Epidermal melanocyte (primary cell): ENCODE measurements at regions not wholly inside any gene's neighbourhood (a gene's known extent, or its start where the extent isn't known, plus 50 kb on each side); places are given as distances from the start of the nearest gene placed in this dataset.

ENCODE experiments used
- DNase-seq: peaks from one replicate; pipeline ENCODE4 v3.0.0; 2011; ENCODE audit warnings: low spot score; ENCODE audit not compliant: insufficient read length

- DNase-seq: no peak
Observed at GRCh38 chr11:116563028-116563711, 209.6 kb downstream of the BUD13 start.

GRCh38 chr11:116560589-116560988, 212.2 kb downstream of the BUD13 start:
- DNase-seq: no peak

GRCh38 chr11:116558504-116559211, 214.1 kb downstream of the BUD13 start:
- no peak for DNase-seq

GRCh38 chr11:116557282-116557681, 215.5 kb downstream of the BUD13 start:
- DNase-seq: no peak

GRCh38 chr11:116556483-116556882, 216.3 kb downstream of the BUD13 start:
- DNase-seq: no peak

- no peak for DNase-seq
Observed at GRCh38 chr11:116553482-116553881, 219.3 kb downstream of the BUD13 start.

GRCh38 chr11:116551576-116551975, 221.2 kb downstream of the BUD13 start:
- no peak for DNase-seq

- no peak for DNase-seq
Observed at GRCh38 chr11:116548256-116548655, 224.5 kb downstream of the BUD13 start.

- DNase-seq: no peak
Observed at GRCh38 chr11:116547571-116547970, 225.2 kb downstream of the BUD13 start.

GRCh38 chr11:116545912-116546311, 226.9 kb downstream of the BUD13 start:
- DNase-seq: no peak

GRCh38 chr11:116544721-116545120, 228.1 kb downstream of the BUD13 start:
- no peak for DNase-seq

- no peak for DNase-seq
Observed at GRCh38 chr11:116543911-116544475, 228.8 kb downstream of the BUD13 start.

- DNase-seq: no peak
Observed at GRCh38 chr11:116543099-116543498, 229.7 kb downstream of the BUD13 start.

GRCh38 chr11:116542406-116542805, 230.4 kb downstream of the BUD13 start:
- no peak for DNase-seq

GRCh38 chr11:116541460-116541859, 231.3 kb downstream of the BUD13 start:
- DNase-seq: no peak

GRCh38 chr11:116540645-116541304, 232.0 kb downstream of the BUD13 start:
- no peak for DNase-seq

GRCh38 chr11:116539836-116540418, 232.9 kb downstream of the BUD13 start:
- DNase-seq: no peak

GRCh38 chr11:116539211-116539610, 233.6 kb downstream of the BUD13 start:
- DNase-seq: no peak

GRCh38 chr11:116538677-116539076, 234.1 kb downstream of the BUD13 start:
- DNase-seq: no peak

- no peak for DNase-seq
Observed at GRCh38 chr11:116537709-116538108, 235.1 kb downstream of the BUD13 start.

GRCh38 chr11:116537121-116537520, 235.7 kb downstream of the BUD13 start:
- no peak for DNase-seq

- no peak for DNase-seq
Observed at GRCh38 chr11:116536416-116536815, 236.4 kb downstream of the BUD13 start.
